Keratinocyte (primary cell): ENCODE measurements at regions not wholly inside any gene's neighbourhood (a gene's known extent, or its start where the extent isn't known, plus 50 kb on each side); places are given as distances from the start of the nearest gene placed in this dataset.

ENCODE experiments used
- CTCF ChIP-seq, 3 experiments: IDR thresholded peaks in 1 of 3; conservative IDR thresholded peaks in 1 of 3; optimal IDR thresholded peaks in 1 of 3; 2 replicates in 2 of 3; 3 replicates in 1 of 3; pipeline versions ENCODE3 to v1.5.1; 2011; ENCODE audit warnings: low read length in 3 of 3, mild to moderate bottlenecking in 3 of 3, moderate library complexity in 2 of 3, control low read depth in 1 of 3, inconsistent platforms in 1 of 3; ENCODE audit not compliant: insufficient read depth in 2 of 3; ENCODE audit errors: extremely low read depth in 1 of 3
- EZH2 ChIP-seq: IDR thresholded peaks from one replicate; pipeline ENCODE4 v1.6.1; 2012; ENCODE audit warnings: inconsistent platforms, mild to moderate bottlenecking, low read length, moderate library complexity

- no peak for TF ChIP-seq CTCF (optimal IDR thresholded peaks at IDR 0.05 in 1 of 3, IDR thresholded peaks at IDR 0.05 in 1 of 3, conservative IDR thresholded peaks at IDR 0.05 in 1 of 3; ENCODE audit: extremely low read depth in 1 of 3, insufficient read depth in 2 of 3, low read length in 3 of 3)
- no peak for TF ChIP-seq EZH2
These were observed 1624.7 kb downstream of the PCDH9 start for GRCh38 chr13:65605396-65605795.
